Stimulated activated CD4-positive, alpha-beta T cell treated with anti-CD3 and anti-CD28 coated beads, Interleukin-12 subunit alpha, Interleukin-12 subunit beta, amount 100 ng/mL, for 48 hours (primary cell): ENCODE measurements at regions not wholly inside any gene's neighbourhood (a gene's known extent, or its start where the extent isn't known, plus 50 kb on each side); places are given as distances from the start of the nearest gene placed in this dataset.

Source experiments
- DNase-seq, 3 donors: peaks; one replicate each; pipeline ENCODE4 v3.0.0-alpha.2; 2020; ENCODE audit warnings: low read depth in 2 of 3, low spot score in 1 of 3

DNA sequence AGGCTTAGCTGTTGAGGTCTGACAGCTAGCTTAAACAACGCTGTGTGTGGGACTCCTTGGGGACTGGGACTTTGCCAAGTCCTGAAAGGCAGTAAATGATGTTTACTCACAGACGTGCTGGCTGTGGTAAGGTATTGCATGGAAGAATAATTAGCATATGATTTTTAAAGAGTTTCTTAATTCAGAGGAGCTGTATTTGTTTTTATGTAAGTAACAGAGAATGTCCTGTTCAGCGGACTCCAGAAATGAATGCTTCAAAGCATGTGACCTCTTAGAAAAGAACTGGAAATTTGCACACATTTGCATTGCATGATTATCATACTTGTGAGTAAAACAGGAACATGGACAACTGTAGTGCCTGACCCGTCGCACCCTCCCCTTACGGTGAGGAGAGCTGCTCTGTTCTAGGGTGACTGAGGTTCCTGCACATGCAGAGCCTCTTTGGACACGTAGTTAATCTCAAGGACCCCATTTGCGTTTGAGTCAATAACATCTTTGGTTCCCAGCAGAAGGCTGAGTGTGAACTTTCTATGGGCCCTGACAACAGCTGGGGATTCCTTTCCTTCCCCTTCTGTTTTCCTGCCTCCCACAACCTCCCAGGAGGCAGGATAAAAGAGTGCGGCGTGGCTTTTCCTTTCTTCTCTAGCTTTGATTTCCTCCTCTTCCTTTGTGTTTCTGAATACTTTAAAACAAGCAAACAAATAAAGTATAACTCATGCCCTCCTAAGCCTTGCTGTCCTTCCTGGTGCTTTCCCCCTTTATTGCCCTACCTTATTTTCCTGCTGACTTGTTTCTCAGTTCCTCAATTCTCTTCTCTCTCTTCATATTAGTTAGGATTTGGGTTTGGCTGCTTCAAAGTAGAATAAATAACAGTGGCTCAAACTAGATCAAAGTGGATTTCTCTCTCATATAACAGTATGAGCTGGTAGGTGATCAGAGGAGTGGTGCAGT is 157.2 kb upstream of the CD180 start:
- no peak for DNase-seq

DNA sequence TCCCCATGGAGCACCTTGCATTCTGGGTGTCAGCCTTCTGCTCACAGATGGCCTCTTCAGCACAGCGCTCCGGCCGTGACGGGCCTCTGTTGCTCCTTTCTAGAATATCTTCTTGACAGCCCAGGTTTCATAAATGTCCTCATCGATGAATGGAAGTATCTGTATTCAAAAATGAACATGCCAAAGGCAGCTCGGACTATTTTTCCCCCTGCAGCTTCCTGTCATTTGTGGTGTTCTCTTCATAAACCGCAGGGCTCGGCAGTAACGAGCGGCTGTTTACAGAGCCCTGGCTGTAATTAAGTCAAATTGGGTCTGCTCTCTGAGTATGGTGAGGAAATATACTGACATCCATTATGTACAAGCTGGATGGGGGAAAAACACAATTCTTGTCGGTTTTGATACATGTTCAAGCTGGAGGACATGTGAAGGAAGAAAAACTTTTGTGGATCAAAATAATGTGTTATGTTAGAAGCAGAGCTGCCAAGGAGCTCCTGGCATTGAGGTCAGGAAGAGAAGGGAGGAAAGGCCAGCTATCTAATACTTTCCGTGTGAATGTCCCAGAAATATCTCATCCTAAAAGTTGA is 154.1 kb upstream of the CD180 start:
- DNase-seq: no peak

DNA sequence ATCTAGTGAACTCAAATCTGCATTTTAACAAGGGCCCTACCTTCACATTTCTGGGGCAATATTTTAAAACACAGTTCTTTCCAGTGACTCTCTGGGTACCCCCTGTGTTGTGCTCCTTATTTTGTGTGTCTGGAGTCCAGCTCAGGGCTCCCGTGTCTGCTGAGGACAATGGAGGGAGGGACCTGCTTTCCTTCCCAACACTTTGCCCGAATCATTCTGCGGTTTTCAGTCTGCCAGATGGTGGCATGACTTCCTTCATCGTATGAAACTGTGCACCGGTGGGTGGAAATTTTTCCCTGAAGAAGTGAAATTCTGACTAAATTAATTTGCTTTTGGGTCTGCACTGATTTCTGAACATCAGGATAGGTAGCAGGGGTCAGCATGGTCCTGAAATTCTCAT is 153.6 kb upstream of the CD180 start:
- DNase-seq: no peak

DNA sequence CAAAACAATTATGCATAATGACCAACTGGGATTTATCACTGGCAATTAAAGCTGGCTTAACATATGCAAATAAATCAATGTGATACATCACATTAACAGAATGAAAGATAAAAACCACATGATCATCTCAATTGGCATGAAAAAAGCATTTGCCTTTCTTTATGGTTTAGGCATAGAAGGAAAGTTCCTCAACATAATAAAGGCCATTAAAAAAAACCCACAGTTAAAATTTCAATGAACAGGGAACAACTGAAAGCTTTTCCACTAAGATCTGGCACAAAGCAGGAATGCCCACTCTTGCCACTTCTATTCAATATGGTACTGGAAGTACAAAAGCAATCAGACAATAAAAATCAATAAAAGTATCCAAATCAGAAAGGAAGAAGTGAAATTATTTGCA is 151.2 kb upstream of the CD180 start:
- DNase-seq: no peak

DNA sequence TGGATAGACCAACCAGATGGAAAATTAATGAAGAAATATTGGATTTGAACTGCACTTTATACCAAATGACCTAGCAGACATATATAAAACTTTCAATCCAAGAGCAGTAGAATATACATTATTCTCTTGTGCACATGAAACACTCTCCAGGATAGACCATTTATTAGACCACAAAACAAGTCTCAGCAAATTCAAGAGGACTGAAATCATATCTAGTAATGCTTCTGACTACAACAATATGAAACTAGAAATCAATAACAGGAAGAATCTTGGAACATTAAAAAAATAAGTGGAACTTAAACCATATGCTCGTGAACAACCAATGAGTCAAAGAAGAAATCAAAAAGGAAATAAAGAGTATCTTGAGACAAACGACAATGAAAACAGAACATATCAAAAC is 150.0 kb upstream of the CD180 start:
- no peak for DNase-seq

DNA sequence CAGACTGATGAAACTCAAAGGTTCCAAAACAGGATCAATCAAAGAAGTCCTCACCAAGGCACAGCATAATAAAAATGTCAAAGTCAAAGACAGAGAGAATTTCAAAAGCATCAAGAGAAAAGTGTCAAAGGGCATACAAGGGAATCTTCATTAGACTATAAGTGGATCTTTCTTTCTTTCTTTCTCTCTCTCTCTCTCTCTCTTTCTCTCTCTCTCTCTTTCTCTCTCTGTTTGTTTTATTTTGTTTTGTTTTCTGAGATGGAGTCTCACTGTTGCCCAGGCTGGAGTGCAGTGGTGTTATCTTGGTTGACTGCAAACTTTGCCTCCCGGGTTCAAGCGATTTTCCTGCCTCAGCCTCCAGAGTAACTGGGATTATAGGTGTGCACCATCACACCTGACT is 148.3 kb upstream of the CD180 start:
- no peak for DNase-seq

DNA sequence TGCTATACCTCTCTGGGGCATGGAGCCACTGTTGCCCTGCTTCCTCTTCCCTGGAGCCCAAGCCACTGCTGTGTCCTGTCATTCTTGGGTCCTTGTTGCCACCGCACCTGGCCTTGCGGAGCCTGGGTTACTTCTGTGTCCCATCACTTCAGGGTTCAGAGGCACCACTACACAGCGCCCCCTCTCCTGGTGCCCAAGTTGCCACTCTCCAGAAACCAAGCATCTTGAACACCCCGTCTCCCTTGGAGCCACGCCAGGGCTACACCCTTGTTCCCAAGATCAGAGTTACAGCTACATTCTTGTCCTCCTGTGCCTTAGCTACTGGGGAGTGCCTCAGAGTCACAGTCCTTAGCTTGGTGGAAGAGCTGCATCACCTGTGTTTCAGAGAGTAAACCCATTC is 147.2 kb upstream of the CD180 start:
- no peak for DNase-seq

DNA sequence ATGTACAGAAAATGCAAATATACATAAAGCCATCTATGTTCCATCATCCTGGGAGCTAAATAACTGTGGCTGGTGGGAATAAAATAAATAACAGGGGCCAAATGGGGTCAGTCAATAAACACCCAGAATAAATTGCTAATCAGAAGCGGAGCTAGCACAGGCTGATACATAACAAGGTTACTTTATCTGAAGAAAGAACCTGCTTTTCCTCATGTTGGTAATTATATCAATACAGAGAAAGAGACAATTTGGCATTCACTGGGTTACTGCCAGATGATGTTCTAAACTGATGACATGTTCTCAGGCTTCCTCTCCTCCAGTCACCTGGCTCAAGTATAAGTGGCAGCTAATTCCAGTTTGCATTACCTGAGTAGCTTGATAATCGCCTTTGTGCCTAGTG is 144.9 kb upstream of the CD180 start:
- DNase-seq: no peak

DNA sequence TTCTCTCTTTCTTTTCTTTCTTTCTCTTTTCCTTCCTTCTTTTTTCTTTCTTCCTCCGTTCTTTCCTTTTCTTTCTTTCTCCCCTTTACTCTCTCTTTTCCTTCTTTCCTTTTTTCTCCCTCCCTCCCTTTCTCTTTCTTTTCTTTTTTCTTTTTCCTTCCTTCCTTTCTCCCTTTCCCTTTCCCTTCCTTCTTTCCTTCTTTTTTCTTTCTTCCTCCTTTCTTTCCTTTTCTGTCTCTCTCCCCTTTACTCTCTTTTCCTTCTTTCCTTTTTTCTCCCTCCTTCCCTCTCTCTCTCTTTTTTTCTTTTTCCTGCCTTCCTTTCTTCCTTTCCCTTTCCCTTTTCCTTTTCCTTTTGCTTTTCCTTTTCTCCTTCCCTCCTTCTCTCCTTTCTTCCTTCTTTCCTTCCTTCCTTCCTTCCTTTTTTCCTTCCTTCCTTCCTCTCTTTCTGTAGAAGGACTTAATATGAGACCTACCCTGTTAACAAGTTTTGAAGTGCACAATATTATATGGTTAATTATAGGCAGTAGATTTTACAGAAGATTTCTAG is 142.7 kb upstream of the CD180 start:
- DNase-seq: no peak

DNA sequence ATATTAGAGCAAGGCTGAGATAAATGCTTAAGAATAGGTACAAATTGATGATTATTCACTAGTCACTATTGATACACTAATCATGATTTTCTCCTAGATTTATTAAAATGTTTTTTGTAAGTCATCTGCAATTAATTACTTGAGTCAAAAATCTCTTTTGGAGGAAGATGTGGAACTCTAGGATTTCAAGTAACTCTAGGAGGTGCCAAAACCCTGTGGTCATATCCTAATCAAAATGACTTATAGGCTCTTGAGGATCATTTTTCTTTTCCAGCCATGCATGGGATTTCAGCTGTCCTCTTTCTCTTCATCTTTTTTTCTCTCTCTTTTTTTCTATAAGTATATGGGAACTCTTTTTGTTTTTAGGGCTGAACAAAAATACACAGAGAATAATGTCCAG is 141.8 kb upstream of the CD180 start:
- DNase-seq: no peak

DNA sequence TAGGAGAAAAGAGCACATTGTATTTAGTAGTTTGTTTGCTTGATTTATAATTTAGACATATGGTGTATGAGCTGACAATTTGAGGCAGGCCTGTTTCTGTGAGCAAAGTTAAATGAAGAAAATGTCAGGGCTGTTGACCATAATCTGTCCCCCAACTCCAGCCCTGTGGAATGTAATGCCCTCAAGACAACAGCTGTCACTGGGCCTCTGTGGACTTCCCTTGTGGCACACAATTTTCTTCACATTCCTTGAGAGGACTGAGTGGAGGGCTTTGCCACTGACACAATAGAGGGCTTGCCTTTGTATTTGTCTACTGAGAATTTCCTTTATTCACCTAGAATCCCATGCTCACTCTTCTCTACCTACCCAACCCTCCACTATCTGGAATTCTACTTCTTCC is 141.2 kb upstream of the CD180 start:
- no peak for DNase-seq

DNA sequence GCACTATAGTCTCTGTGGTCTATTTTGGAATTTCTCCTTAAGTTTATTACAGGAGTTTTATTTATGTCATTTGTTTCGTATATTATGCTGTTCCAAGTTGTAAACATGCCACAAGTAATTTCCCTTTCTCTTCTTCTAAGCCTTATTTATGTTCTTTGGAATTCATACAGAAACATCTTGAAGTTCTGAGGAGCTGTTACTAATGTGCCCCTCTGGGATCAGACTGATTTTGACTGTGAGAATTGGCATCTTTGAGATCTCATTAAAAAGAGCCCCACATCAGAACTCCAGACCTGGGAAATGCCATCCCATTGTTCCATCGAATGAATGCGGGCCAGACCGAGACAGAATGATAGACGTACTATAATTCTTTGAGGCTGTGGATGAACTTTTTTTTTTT is 138.8 kb upstream of the CD180 start:
- DNase-seq: no peak

DNA sequence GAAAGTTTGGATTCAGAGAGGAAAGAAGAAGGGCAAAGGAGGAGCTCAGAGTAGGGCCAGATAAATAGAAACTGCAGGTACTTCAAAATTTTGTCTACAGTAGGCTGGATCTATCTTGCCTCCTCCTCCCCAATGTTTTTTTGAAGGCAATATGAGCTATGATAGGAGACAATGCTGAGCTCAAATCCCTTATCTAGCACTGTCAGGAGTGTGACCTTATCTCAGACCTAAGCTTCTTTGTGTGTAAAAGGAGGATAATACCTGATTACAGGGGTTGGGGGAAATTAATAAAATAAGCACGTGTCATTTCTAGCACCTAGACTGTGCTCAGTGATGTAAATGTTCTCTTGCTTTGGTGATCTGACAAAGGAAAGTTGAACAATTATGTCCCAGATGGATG is 137.8 kb upstream of the CD180 start:
- DNase-seq: no peak

DNA sequence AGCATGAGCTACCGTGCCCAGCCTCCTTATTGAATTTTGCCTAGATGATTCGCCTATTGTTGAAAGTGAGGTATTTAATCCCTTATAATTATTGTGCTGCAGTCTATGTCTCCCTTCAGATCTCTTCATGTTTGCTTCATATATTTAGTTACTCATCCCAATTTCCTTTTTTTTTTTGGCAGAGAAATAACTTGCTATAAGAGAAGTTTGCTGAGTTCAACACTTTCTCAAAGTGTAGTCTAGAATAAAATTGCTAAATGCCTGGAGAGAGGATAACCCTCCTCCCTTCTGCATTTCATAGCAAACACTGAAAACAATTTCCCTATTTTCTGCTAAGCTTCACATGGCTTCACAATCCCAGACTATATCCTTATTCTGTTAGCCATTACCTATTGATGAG is 136.6 kb upstream of the CD180 start:
- no peak for DNase-seq

DNA sequence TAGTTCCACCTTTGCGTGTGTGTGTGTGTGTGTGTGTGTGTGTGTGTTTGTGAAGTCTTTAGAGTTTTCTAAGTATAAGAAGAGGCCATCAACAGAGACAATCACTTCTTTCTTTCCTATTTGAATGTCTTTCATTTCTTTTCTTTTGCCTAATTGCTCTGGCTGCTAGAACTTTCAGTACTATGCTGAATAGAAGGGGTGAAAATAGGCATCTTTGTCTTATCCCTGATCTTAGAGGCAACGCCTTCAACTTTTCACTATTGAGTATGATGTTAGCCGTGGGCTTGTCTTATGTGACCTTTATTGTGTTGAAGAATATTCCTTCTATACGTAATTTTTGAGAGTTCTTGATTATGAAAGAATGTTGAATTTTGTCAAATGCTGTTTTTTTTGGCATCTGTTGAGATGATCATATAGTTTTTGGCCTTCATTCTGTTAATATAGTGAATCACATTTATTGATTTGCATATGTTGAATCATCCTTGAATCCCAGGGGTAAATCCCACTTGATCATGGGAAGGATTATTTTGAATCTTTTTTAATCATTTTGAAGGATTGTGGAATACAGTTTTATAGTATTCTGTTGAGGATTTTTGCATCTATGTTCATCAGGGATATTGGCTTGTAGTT is 134.8 kb upstream of the CD180 start:
- DNase-seq: no peak

DNA sequence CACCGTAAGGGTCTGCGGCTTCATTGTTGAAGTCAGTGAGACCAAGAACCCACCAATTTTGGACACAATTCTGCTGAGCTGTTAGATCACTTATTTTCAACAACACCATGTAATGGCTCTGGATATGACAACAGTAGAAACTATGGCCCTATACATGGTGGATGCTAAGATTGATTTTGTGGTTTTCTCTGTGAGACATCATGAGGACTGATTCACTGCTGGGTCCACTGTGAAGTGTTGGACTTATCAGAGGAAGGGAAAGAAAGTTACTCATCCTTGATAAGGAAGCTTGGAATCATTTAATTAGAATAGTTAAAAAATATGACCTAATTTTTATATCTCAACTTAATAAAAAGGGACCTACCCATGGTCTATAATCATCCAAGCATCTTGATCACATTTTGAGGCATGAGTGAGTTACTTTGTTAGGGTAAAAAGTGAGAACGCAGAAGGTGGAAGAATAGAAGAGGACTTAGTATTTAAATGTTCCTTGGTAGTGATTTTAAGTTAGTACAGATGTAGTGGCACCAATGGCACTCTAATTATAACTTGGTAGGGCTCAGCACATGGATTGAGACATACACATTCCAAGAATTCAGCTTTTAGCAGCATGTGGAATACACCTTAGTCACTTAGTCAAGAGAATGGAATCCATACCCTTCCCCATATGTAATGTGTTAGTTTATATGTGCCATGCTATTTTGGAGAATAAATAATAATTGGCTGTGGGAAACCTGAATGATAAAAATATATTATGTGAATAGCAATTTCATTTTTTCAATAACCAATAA is 123.5 kb upstream of the CD180 start:
- no peak for DNase-seq

DNA sequence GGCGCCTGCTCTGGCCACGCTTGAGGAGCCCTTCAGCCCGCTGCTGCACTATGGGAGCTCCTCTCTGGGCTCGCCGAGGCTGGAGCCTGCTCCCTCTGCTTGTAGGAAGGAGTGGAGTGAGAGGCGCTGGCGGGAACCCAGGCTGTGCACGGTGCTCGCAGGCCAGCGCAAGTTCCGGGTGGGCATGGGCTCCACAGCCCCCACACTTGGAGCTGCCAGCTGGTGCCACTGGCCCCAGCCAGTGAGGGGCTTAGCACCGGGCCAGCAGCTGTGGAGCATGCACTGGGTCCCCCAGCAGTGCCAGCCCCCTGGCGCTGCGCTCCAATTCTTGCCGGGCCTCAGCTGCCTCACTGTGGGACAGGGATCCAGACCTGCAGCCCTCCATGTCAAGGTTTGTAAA is 122.1 kb upstream of the CD180 start:
- no peak for DNase-seq

DNA sequence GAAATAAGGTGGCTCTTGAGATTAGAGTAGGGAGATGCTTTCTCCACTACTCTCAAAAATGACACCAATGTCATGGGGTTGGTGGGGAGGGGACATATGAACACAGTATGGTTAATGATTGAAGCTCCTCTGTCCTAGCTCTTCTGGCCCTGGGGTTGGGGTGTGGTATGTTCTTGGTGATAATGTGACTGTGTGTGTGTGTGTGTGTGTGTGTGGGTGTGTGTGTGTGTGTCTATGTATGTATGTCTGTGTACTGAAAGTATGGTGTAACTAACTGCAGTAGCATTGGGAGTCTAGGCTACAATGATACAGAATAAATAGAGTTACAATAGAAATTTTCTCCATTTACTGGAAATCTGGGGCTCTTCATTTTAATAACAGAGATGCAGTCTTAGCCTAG is 121.0 kb upstream of the CD180 start:
- DNase-seq: no peak

DNA sequence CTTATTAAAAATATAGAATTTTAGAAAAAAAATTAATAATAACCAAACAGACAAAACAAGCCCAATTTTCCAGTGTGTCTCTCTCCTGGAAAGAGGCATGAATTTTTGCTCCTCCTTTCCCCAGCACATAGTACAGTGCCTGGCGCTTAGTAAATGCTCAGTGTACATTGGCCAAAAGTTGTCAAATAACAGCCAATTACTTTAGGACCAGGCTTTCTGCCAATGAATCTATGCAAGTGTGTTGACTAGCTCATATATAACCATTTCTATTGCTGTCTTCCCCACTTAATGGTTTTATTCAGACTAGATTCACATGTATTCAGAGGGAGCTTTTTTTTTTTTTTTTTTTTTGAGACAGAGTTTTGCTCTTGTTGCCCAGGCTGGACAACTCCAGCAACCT is 120.1 kb upstream of the CD180 start:
- DNase-seq: no peak

DNA sequence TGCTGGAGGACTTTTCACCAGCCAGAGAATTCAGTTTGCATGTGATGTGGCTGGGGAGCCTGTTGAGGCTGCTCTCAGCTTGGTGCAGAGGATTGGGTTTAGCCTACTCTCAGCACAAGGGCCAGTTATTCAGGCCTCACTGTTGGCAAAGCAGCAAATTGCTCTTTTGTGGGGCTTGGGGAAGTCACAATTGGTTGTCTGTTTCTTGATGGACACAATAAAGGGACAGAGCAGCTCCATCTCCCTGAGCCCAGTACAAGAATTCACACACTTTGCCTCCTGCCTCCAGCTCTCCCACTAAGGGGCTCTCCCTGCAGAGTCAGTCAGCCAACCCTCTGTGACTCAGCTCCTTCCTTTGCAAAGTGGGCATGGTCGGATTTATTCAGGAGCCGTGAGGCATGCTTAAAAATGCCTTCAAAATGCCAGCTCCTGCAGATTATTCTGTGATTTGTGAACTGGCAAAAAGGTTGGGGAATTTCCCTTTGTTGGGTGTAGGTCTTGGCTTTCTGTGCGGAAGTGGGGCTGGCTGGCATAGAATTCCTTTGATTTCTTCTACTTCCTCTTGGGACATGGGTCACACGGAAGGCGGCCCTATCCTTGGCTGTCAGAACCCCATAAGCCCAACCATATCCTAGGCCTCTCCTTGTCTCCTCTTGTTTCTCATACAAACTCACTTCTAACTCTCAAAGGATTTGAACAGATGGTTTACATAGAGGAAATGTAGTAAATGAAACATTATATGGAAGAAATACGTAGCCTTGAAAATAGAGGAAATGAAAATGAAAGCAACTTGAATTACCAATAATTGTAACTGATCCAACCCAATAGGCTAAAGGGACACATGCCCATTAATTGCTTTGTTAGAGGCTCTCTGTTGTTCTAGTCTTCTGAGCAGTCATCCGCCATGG is 118.7 kb upstream of the CD180 start:
- no peak for DNase-seq
